ENCODE measurements at regions not wholly inside any gene's neighbourhood (a gene's known extent, or its start where the extent isn't known, plus 50 kb on each side); places are given as distances from the start of the nearest gene placed in this dataset.

DNA sequence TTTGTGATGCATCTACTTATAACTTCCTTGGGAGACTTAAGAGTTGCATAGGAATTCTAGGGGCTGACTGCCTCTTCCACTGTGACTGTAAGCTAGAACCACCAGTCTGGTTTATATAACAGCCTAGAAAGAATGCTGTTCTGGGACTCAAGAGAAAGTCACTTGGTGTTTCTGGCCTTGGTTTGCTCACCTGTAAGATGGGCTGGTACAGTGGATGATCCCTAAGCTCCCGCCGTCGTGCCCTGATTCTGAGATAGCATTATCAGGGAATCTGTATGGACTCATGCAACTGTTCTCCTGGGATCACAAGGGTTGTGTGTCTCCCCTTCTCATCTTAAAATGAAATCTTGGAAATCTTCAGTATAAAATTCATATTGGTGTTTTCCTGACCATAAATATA lies 100.6 kb downstream of the LYZL1 start:
- POLR2A ChIA-PET (ENCODE audit: unreplicated experiment): no interaction called here

GRCh38 chr10:29389935-29390334 lies 101.1 kb downstream of the LYZL1 start:
- no peaks in the 10 kb centered on the region for H3K9me2 ChIP-seq (replicated peaks; ENCODE audit: low read length)
- H3K9me3 ChIP-seq (ENCODE audit: low read length): no peaks in the 10 kb centered on the region
- H3K4me2 ChIP-seq (ENCODE audit: low read length): no peak overlapping the region
- no peaks in the 10 kb centered on the region for H3K4me1 ChIP-seq (ENCODE audit: insufficient read depth, low read length)
- CTCF ChIA-PET: no interaction called here
- ATAC-seq: no peak
- intact Hi-C loops (cut with micrococcal nuclease): no loop called here
- BruUV-seq (replicated peaks): no TSS peak
- POLR2A ChIA-PET (ENCODE audit: unreplicated experiment): no interaction called here
- no peak overlapping the region for H2AFZ ChIP-seq (ENCODE audit: low read length)
- no peak overlapping the region for H3K4me3 ChIP-seq (ENCODE audit: low read length)
- DNase-seq: no peak
- no peaks in the 10 kb centered on the region for H3K27me3 ChIP-seq (ENCODE audit: low read length)
- H3F3A ChIP-seq (ENCODE audit: low read length, unreplicated experiment): no peaks in the 10 kb centered on the region
- no peak overlapping the region for H3K27ac ChIP-seq (ENCODE audit: low read length)
- TF ChIP-seq CTCF (conservative IDR thresholded peaks at IDR 0.05; ENCODE audit: low read depth, low read length) (no peak), EZH2phosphoT487 (IDR thresholded peaks at IDR 0.05; ENCODE audit: borderline replicate concordance, low read length) (no peak), EZH2 (IDR thresholded peaks at IDR 0.05; ENCODE audit: low read length, unreplicated experiment) (no peak)
- H3K79me2 ChIP-seq (ENCODE audit: low read length): no peaks in the 10 kb centered on the region
- H4K20me1 ChIP-seq (ENCODE audit: low read length): no peaks in the 10 kb centered on the region
- H3K36me3 ChIP-seq (ENCODE audit: low read depth, low read length): no peaks in the 10 kb centered on the region
- H3K9ac ChIP-seq (ENCODE audit: low read length): no peak overlapping the region

More for the DNA sequence above, 100.6 kb downstream of the LYZL1 start:
- Histone ChIP-seq H3K9me2 (replicated peaks; ENCODE audit: low read length) (no peaks in the 10 kb centered on the region), H4K20me1 (ENCODE audit: low read length) (no peaks in the 10 kb centered on the region), H2AFZ (ENCODE audit: low read length) (no peak overlapping the region), H3K9ac (ENCODE audit: low read length) (no peak overlapping the region), H3K4me2 (ENCODE audit: low read length) (no peak overlapping the region), H3K4me1 (ENCODE audit: insufficient read depth, low read length) (no peaks in the 10 kb centered on the region), H3K27me3 (ENCODE audit: low read length) (no peaks in the 10 kb centered on the region), H3K79me2 (ENCODE audit: low read length) (no peaks in the 10 kb centered on the region), H3F3A (ENCODE audit: low read length, unreplicated experiment) (no peaks in the 10 kb centered on the region), H3K4me3 (ENCODE audit: low read length) (no peak overlapping the region), H3K9me3 (ENCODE audit: low read length) (no peaks in the 10 kb centered on the region), H3K27ac (ENCODE audit: low read length) (no peak overlapping the region), H3K36me3 (ENCODE audit: low read depth, low read length) (no peaks in the 10 kb centered on the region)
- intact Hi-C loops (cut with micrococcal nuclease): no loop called here
- no peak for TF ChIP-seq EZH2 (IDR thresholded peaks at IDR 0.05; ENCODE audit: low read length, unreplicated experiment)
- no peak for TF ChIP-seq CTCF (conservative IDR thresholded peaks at IDR 0.05; ENCODE audit: low read depth, low read length)
- no peak for TF ChIP-seq EZH2phosphoT487 (IDR thresholded peaks at IDR 0.05; ENCODE audit: borderline replicate concordance, low read length)
- CTCF ChIA-PET: no interaction called here
- DNase-seq (no peak), ATAC-seq (no peak)
- BruUV-seq (replicated peaks): no TSS peak

DNA sequence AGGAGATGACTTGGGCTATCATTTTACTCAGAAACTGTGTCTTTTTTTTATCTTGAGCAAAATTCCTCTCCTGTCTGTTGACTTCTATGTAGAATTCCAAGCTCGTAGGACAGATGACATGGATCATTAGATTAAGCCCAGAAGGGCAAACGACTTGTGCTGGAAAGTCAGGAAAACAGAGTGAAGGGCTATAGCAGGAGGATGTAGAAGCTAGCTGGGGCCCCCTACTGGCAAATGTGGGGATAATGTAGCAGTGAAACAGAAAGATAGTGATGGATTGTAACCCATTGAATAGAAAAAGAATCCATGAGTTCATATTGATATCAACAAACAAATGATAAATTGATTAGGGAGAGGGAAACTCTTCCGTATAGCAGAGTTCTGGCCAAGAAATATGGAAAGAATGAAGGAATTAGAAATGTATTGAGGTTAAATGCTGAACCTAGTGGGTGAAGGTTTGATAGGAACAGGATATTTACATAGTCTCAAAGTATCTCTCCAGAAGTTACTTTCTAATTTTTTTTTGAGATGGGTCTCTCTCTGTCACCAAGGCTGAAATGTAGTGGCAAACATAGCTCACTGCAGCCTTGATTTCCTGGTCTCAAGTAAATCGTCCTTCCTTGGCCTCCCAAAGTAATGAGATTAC lies 103.6 kb downstream of the LYZL1 start:
- DNase-seq: peak; percentile 40
- Histone ChIP-seq H3K9ac (ENCODE audit: low read length) (no peak overlapping the region), H4K20me1 (ENCODE audit: low read length) (no peaks in the 10 kb centered on the region), H3K27me3 (ENCODE audit: low read length) (no peaks in the 10 kb centered on the region), H3K79me2 (ENCODE audit: low read length) (no peaks in the 10 kb centered on the region), H3K9me3 (ENCODE audit: low read length) (no peaks in the 10 kb centered on the region), H3K36me3 (ENCODE audit: low read depth, low read length) (no peaks in the 10 kb centered on the region), H3K27ac (ENCODE audit: low read length) (no peak overlapping the region), H3F3A (ENCODE audit: low read length, unreplicated experiment) (no peaks in the 10 kb centered on the region), H3K4me2 (ENCODE audit: low read length) (no peak overlapping the region), H2AFZ (ENCODE audit: low read length) (no peak overlapping the region), H3K9me2 (replicated peaks; ENCODE audit: low read length) (no peaks in the 10 kb centered on the region), H3K4me1 (ENCODE audit: insufficient read depth, low read length) (no peaks in the 10 kb centered on the region), H3K4me3 (ENCODE audit: low read length) (no peak overlapping the region)
- TF ChIP-seq CTCF (conservative IDR thresholded peaks at IDR 0.05; ENCODE audit: low read depth, low read length) (peak; percentile 75), EZH2phosphoT487 (IDR thresholded peaks at IDR 0.05; ENCODE audit: borderline replicate concordance, low read length) (no peak), EZH2 (IDR thresholded peaks at IDR 0.05; ENCODE audit: low read length, unreplicated experiment) (no peak)
- no TSS peak for BruUV-seq (replicated peaks)
- ATAC-seq: peak; percentile 58; the same call in 1 of the 2 replicates
- CTCF ChIA-PET: no interaction called here
- POLR2A ChIA-PET (ENCODE audit: unreplicated experiment): no interaction called here
- intact Hi-C loops (cut with micrococcal nuclease): no loop called here
